Endothelial cell (in vitro differentiated cells): ENCODE measurements at regions not wholly inside any gene's neighbourhood (a gene's known extent, or its start where the extent isn't known, plus 50 kb on each side); places are given as distances from the start of the nearest gene placed in this dataset.
"Not testable (repeated sequence)": the region's sequence is repeated elsewhere in the genome, so short reads cannot be mapped to it uniquely, and the experiment has no call there.

Experiments used
- DNase-seq: peaks from one replicate; pipeline ENCODE4 v3.0.0; 2021; ENCODE audit warnings: low spot score
- H3K27ac Mint-ChIP-seq: one replicate; pipeline ENCODE4 v1.8.0; 2021; ENCODE audit warnings: mixed read lengths, inconsistent platforms; ENCODE audit not compliant: unreplicated experiment
- H3K27me3 Mint-ChIP-seq: one replicate; pipeline ENCODE4 v1.8.0; 2021; ENCODE audit warnings: mild to moderate bottlenecking, moderate library complexity, mixed read lengths, inconsistent platforms; ENCODE audit not compliant: unreplicated experiment
- H3K36me3 Mint-ChIP-seq: one replicate; pipeline ENCODE4 v1.8.0; 2021; ENCODE audit warnings: mild to moderate bottlenecking, low read depth, mixed read lengths, inconsistent platforms; ENCODE audit not compliant: unreplicated experiment
- H3K4me1 Mint-ChIP-seq: one replicate; pipeline ENCODE4 v1.8.0; 2021; ENCODE audit warnings: mild to moderate bottlenecking, mixed read lengths, inconsistent platforms; ENCODE audit not compliant: unreplicated experiment
- H3K4me3 Mint-ChIP-seq: one replicate; pipeline ENCODE4 v1.8.0; 2021; ENCODE audit warnings: mild to moderate bottlenecking, mixed read lengths, inconsistent platforms; ENCODE audit not compliant: unreplicated experiment
- H3K9me3 Mint-ChIP-seq: one replicate; pipeline ENCODE4 v1.8.0; 2021; ENCODE audit warnings: mixed read lengths, inconsistent platforms; ENCODE audit not compliant: unreplicated experiment
- CTCF ChIP-seq: fragments of 200-600 bp; sonication (generic); IDR thresholded peaks from one replicate; pipeline ENCODE4 v1.5.0; 2021; ENCODE audit warnings: antibody characterized with exemption; ENCODE audit not compliant: unreplicated experiment

DNA sequence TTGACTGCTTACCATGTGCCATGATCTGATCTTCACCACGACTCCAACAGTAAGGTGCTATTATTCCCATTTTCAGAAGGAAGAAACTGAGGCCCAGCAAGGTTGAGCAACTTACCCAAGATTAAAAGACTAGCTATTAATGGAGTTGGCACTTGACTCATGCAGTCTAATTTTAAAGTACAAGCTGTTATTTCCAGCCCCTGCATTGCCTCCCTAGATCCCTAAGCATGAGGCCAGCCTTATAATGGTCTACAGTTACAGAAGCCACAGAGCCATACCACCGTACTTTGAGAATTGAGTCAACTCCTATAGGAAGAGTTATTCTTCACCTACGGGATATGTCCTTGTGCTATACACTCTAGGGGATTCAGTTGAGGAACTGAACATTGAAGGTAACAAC is 66.7 kb upstream of the RBM19 start:
- no peak overlapping the region for H3K4me3 Mint-ChIP-seq
- H3K27me3 Mint-ChIP-seq: no peaks in the 10 kb centered on the region
- no peak overlapping the region for H3K27ac Mint-ChIP-seq
- no peak for DNase-seq
- H3K9me3 Mint-ChIP-seq: no peaks in the 10 kb centered on the region
- no peak for TF ChIP-seq CTCF
- no peaks in the 10 kb centered on the region for H3K4me1 Mint-ChIP-seq
- H3K36me3 Mint-ChIP-seq: no peaks in the 10 kb centered on the region

DNA sequence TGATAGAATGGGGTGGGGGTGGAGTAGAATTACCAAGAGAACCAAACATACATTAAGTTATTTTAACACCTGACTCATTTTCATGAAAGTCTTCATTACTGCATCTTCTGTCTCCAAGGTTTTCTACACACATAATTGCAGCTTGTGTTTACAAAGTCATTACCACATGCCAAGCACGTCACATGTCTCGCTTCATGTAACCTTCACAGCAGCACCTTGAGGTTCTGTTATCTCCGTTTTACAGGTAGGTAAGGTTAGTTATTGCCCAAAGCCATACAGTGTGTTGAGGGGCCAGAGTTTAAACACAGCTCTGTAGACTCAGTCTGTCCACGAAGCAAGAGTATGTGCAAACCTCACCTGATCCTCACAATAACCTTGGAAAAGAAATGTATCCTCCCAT is 64.3 kb upstream of the RBM19 start:
- Mint-ChIP-seq H3K27me3 (no peaks in the 10 kb centered on the region), H3K36me3 (no peaks in the 10 kb centered on the region), H3K27ac (no peak overlapping the region), H3K4me1 (no peaks in the 10 kb centered on the region), H3K9me3 (no peaks in the 10 kb centered on the region), H3K4me3 (no peak overlapping the region)
- TF ChIP-seq CTCF: no peak
- DNase-seq: no peak

- no peak for TF ChIP-seq CTCF
- no peak for DNase-seq
Observed at GRCh38 chr12:114026805-114027204, 60.7 kb upstream of the RBM19 start.

GRCh38 chr12:114025935-114026334 is 59.8 kb upstream of the RBM19 start:
- DNase-seq: no peak
- no peaks in the 10 kb centered on the region for H3K4me1 Mint-ChIP-seq
- no peak for TF ChIP-seq CTCF
- H3K36me3 Mint-ChIP-seq: no peaks in the 10 kb centered on the region
- no peaks in the 10 kb centered on the region for H3K9me3 Mint-ChIP-seq
- no peak overlapping the region for H3K4me3 Mint-ChIP-seq
- H3K27ac Mint-ChIP-seq: no peak overlapping the region
- no peaks in the 10 kb centered on the region for H3K27me3 Mint-ChIP-seq

More at GRCh38 chr12:114026805-114027204, 60.7 kb upstream of the RBM19 start:
- H3K4me1 Mint-ChIP-seq: no peaks in the 10 kb centered on the region
- H3K27me3 Mint-ChIP-seq: no peaks in the 10 kb centered on the region
- H3K27ac Mint-ChIP-seq: no peak overlapping the region
- no peaks in the 10 kb centered on the region for H3K36me3 Mint-ChIP-seq
- H3K4me3 Mint-ChIP-seq: no peak overlapping the region
- H3K9me3 Mint-ChIP-seq: no peaks in the 10 kb centered on the region

DNA sequence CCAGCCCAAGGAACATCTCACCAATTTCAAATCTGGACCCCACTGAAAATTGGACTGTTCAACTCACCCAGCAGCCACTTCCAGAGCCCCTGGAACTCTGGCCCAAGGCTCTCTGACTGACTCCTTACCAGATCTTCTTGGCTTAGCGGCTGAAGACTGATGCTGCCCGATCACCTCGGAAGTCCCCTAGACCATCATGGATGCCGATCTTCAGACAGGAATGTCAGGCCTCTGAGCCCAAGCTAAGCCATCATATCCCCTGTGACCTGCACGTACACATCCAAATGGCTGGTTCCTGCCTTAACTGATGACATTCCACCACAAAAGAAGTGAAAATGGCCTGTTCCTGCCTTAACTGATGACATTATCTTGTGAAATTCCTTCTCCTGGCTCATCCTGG is 56.0 kb upstream of the RBM19 start:
- H3K4me1 Mint-ChIP-seq, H3K27ac Mint-ChIP-seq, H3K36me3 Mint-ChIP-seq, H3K27me3 Mint-ChIP-seq, H3K9me3 Mint-ChIP-seq, H3K4me3 Mint-ChIP-seq, DNase-seq: not testable (repeated sequence)

DNA sequence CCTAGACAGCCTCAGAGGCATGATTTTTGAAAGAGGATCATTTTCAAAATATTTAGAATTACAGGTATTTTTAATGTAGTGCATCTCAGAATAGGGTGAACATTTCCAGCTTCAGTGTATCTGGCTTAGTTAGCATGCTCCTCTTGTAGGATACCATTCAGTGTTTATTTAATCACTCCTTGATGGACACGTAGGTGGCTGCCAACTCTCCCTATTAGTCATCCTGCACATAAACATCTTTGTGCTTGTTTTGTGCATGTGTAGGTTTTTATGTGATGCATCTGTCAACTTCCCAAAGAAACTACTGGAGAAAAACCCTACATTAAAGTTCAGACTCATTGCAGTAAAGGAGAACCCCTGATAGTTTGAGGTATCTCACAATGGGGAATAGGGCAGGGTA is 52.5 kb upstream of the RBM19 start:
- Mint-ChIP-seq H3K4me1 (no peaks in the 10 kb centered on the region), H3K27ac (no peak overlapping the region), H3K9me3 (no peaks in the 10 kb centered on the region), H3K27me3 (no peaks in the 10 kb centered on the region), H3K36me3 (no peaks in the 10 kb centered on the region), H3K4me3 (no peak overlapping the region)
- DNase-seq: no peak
- TF ChIP-seq CTCF: no peak
